Gastrocnemius medialis (tissue), 4 donors: ENCODE measurements at regions not wholly inside any gene's neighbourhood (a gene's known extent, or its start where the extent isn't known, plus 50 kb on each side); places are given as distances from the start of the nearest gene placed in this dataset.

Experiments
- POLR2A ChIP-seq, 2 donors: fragments of 450-650 bp; IDR thresholded peaks; one replicate each; pipeline ENCODE4 v1.6.1; 2017; ENCODE audit warnings: antibody characterized with exemption in 2 of 2, mild to moderate bottlenecking in 2 of 2, moderate library complexity in 2 of 2
- TF ChIP-seq, protein P1 (sequence below), 5 experiments: fragments of 450-650 bp in 3 of 5; fragments of 200-600 bp in 2 of 5; sonication (generic) in 2 of 5; IDR thresholded peaks in 4 of 5; conservative IDR thresholded peaks in 1 of 5; 1 replicate in 4 of 5; 2 replicates in 1 of 5; pipeline ENCODE4 v1.5.1; 2016 to 2019; ENCODE audit warnings: antibody characterized with exemption in 5 of 5, mild to moderate bottlenecking in 3 of 5, moderate library complexity in 3 of 5

DNA sequence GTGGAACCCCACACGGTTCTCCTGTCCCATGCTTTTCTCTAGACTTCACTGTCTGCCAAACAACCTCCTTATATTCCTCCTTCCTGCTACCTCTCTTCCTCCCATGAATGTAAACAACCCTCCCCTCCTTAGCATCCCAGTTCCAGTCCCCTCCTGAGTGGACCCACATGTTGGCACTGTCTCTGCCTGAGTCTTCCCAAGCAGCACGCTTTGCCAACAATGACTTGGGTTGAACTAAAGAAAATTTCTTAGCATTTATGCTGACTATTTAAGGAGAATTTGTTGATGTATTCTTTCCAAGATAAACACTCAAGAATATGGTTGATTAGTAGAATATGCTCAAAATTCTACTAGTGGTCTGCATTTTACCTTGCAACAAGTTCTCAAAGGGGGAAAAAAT is 338.0 kb downstream of the TNS1 start:
- TF ChIP-seq, protein P1, sequence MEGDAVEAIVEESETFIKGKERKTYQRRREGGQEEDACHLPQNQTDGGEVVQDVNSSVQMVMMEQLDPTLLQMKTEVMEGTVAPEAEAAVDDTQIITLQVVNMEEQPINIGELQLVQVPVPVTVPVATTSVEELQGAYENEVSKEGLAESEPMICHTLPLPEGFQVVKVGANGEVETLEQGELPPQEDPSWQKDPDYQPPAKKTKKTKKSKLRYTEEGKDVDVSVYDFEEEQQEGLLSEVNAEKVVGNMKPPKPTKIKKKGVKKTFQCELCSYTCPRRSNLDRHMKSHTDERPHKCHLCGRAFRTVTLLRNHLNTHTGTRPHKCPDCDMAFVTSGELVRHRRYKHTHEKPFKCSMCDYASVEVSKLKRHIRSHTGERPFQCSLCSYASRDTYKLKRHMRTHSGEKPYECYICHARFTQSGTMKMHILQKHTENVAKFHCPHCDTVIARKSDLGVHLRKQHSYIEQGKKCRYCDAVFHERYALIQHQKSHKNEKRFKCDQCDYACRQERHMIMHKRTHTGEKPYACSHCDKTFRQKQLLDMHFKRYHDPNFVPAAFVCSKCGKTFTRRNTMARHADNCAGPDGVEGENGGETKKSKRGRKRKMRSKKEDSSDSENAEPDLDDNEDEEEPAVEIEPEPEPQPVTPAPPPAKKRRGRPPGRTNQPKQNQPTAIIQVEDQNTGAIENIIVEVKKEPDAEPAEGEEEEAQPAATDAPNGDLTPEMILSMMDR (IDR thresholded peaks at IDR 0.05 in 4 of 5, conservative IDR thresholded peaks at IDR 0.05 in 1 of 5) = no peak
- no peak for TF ChIP-seq POLR2A (IDR thresholded peaks at IDR 0.05)
